K562 (cell line): ENCODE measurements at regions not wholly inside any gene's neighbourhood (a gene's known extent, or its start where the extent isn't known, plus 50 kb on each side); places are given as distances from the start of the nearest gene placed in this dataset.

ENCODE experiments used
- ATAC-seq: fragments of 200-7000 bp; cut with Tn5 transposase; 3 replicates; pipeline ENCODE4 v1.9.1; 2020; ENCODE audit warnings: moderate library complexity
- BruUV-seq: library from RNA; stranded (reverse); fragments of 400-500 nt; replicated peaks from 2 replicates; lab custom pipeline; 2021; lab: Mats Ljungman, UMichigan
- CTCF ChIA-PET: fragments of 300-600 bp; formaldehyde crosslinking; extraction: SDS; loops from one replicate; lab custom pipeline; 2021; ENCODE audit warnings: low intra/inter-chr PET ratio; lab: Yijun Ruan, JAX
- POLR2A ChIA-PET: fragments of 300-600, 350-650 bp; sonication (Branson Sonifier 250); formaldehyde crosslinking; extraction: SDS; loops from one replicate; lab custom pipeline; 2021; ENCODE audit warnings: antibody characterized with exemption, inconsistent platforms; lab: Yijun Ruan, JAX
- DNase-seq, 4 experiments: peaks; one replicate each; pipeline versions ENCODE4 v3.0.0 to v3.0.0-alpha.2; 2011 to 2018; ENCODE audit warnings: low spot score in 3 of 4, mixed read lengths in 3 of 4; ENCODE audit errors: extremely low read depth in 1 of 4
- FAIRE-seq: peaks from 2 replicates; lab custom pipeline; 2011; peaks lifted over from hg19 to GRCh38; lab: Jason Lieb, UNC
- H2AFZ ChIP-seq: 2 replicates; pipeline ENCODE4 v1.6.0; 2011; ENCODE audit warnings: low read depth, low read length, control low read depth, inconsistent platforms
- H3K27ac ChIP-seq: fragments of 200-600 bp; 3 replicates; pipeline ENCODE4 v1.8.0; 2011; ENCODE audit warnings: low read depth, mild to moderate bottlenecking, control low read depth, inconsistent platforms, low read length, moderate library complexity, mixed read lengths; ENCODE audit errors: extremely low read depth
- H3K27me3 ChIP-seq, 2 experiments: fragments of 300-600 bp in 1 of 2; 2 replicates in 1 of 2; 3 replicates in 1 of 2; pipeline versions ENCODE4 v1.6.0 to v1.8.0; 2011; ENCODE audit warnings: inconsistent platforms in 2 of 2, low read length in 2 of 2, mild to moderate bottlenecking in 1 of 2, mixed read lengths in 1 of 2, moderate library complexity in 1 of 2; ENCODE audit not compliant: control insufficient read depth in 2 of 2, insufficient read depth in 2 of 2
- H3K36me3 ChIP-seq: fragments of 300-600 bp; 3 replicates; pipeline ENCODE4 v1.8.0; 2011; ENCODE audit warnings: mild to moderate bottlenecking, low read length, inconsistent platforms; ENCODE audit not compliant: control insufficient read depth, insufficient read depth
- H3K4me1 ChIP-seq, 2 experiments: fragments of 200-600 bp in 1 of 2; replicated peaks in 1 of 2; 2 replicates in 1 of 2; 3 replicates in 1 of 2; pipeline versions ENCODE4 v1.5.1 to v1.8.0; 2011; ENCODE audit warnings: inconsistent platforms in 2 of 2, low read length in 2 of 2, mild to moderate bottlenecking in 1 of 2, mixed read lengths in 1 of 2, moderate library complexity in 1 of 2; ENCODE audit not compliant: control insufficient read depth in 2 of 2, insufficient read depth in 2 of 2
- H3K4me2 ChIP-seq: 2 replicates; pipeline ENCODE4 v1.6.1; 2011; ENCODE audit warnings: low read length, control low read depth, inconsistent platforms, mixed read lengths; ENCODE audit not compliant: insufficient read depth
- H3K4me3 ChIP-seq: fragments of 200-600 bp; sonication (generic), shearing (Covaris generic); 2 replicates; pipeline ENCODE4 v1.5.1; 2016; ENCODE audit warnings: control low read depth, inconsistent platforms
- H3K79me2 ChIP-seq: fragments of 200-600 bp; 3 replicates; pipeline ENCODE4 v1.8.0; 2011; ENCODE audit warnings: low read length, inconsistent platforms; ENCODE audit not compliant: control insufficient read depth, insufficient read depth
- H3K9ac ChIP-seq, 2 experiments: 2 replicates each; pipeline versions ENCODE4 v1.6.0 to v1.6.1; 2011; ENCODE audit warnings: low read depth in 2 of 2, low read length in 2 of 2, control low read depth in 1 of 2, inconsistent platforms in 1 of 2, mild to moderate bottlenecking in 1 of 2, mixed read lengths in 1 of 2; ENCODE audit not compliant: insufficient read depth in 1 of 2
- H3K9me1 ChIP-seq: one replicate; pipeline ENCODE4 v1.6.0; 2011; ENCODE audit warnings: inconsistent platforms, mild to moderate bottlenecking, low read length, moderate library complexity; ENCODE audit not compliant: control insufficient read depth, insufficient read depth
- H3K9me3 ChIP-seq: replicated peaks from 2 replicates; pipeline ENCODE4 v1.5.1; 2011; ENCODE audit warnings: low read depth, low read length, inconsistent platforms; ENCODE audit not compliant: control insufficient read depth, insufficient read depth
- H4K20me1 ChIP-seq: replicated peaks from 2 replicates; pipeline ENCODE4 v1.6.1; 2011; ENCODE audit warnings: low read length, inconsistent platforms, mixed read lengths; ENCODE audit not compliant: control insufficient read depth, insufficient read depth
- MXD1 ChIP-seq: fragments of 250-450 bp; sonication (Bioruptor Pico); IDR thresholded peaks from 2 replicates; pipeline ENCODE4 v1.8.0; 2021; ENCODE audit warnings: borderline replicate concordance, mild to moderate bottlenecking, moderate library complexity; ENCODE audit not compliant: poor library complexity, severe bottlenecking
- WGBS: fragments of 100-300 bp; shearing (Covaris generic); methylation state at CpG from one replicate; pipeline ENCODE4 v1.1.6; 2016; ENCODE audit warnings: low coverage, mixed read lengths; ENCODE audit not compliant: insufficient coverage; ENCODE audit errors: missing lambda C conversion rate; 5-methylcytosine and 5-hydroxymethylcytosine counted together
- in situ Hi-C: fragments of 300-500 bp; cut with MboI; formaldehyde crosslinking; loops from 4 replicates; pipeline ENCODE4 v1.15.0; 2018; ENCODE audit warnings: inconsistent platforms, mixed read lengths
- intact Hi-C: fragments of 100-400 bp; cut with micrococcal nuclease; formaldehyde crosslinking; loops from 2 replicates; pipeline ENCODE4 v1.14.2; 2022
- TF ChIP-seq, protein P1 (sequence below), 2 experiments: fragments of 450-650 bp; IDR thresholded peaks; 2 replicates each; pipeline ENCODE4 v1.6.1; 2016; ENCODE audit warnings: mild to moderate bottlenecking in 2 of 2, borderline replicate concordance in 1 of 2, low read depth in 1 of 2, moderate library complexity in 1 of 2

GRCh38 chr18:40546875-40547274 is 1408.2 kb upstream of the PIK3C3 start:
- intact Hi-C loops: no loop called here
- Histone ChIP-seq H3K4me3 (no peak overlapping the region), H3K36me3 (no peaks in the 10 kb centered on the region), H3K79me2 (no peaks in the 10 kb centered on the region), H3K27me3 (no peaks in the 10 kb centered on the region), H3K4me1 (no peaks in the 10 kb centered on the region), H3K4me2 (no peak overlapping the region), H3K27ac (no peak overlapping the region), H3K9me3 (no peaks in the 10 kb centered on the region; the same call in 1 of the 2 replicates), H3K9me1 (no peaks in the 10 kb centered on the region), H3K9ac (no peak overlapping the region), H2AFZ (no peak overlapping the region), H4K20me1 (no peaks in the 10 kb centered on the region)
- DNase-seq (no peak), FAIRE-seq (no peak), ATAC-seq (no peak)
- in situ Hi-C loops: no loop called here
- no TSS peak for BruUV-seq
- ChIA-PET POLR2A (no interaction called here), CTCF (no interaction called here)
- WGBS: 2% methylated on average over 3 of the region's 3 CpGs
- TF ChIP-seq MXD1 (CRISPR knock-in tag): no peak
- TF ChIP-seq, protein P1, sequence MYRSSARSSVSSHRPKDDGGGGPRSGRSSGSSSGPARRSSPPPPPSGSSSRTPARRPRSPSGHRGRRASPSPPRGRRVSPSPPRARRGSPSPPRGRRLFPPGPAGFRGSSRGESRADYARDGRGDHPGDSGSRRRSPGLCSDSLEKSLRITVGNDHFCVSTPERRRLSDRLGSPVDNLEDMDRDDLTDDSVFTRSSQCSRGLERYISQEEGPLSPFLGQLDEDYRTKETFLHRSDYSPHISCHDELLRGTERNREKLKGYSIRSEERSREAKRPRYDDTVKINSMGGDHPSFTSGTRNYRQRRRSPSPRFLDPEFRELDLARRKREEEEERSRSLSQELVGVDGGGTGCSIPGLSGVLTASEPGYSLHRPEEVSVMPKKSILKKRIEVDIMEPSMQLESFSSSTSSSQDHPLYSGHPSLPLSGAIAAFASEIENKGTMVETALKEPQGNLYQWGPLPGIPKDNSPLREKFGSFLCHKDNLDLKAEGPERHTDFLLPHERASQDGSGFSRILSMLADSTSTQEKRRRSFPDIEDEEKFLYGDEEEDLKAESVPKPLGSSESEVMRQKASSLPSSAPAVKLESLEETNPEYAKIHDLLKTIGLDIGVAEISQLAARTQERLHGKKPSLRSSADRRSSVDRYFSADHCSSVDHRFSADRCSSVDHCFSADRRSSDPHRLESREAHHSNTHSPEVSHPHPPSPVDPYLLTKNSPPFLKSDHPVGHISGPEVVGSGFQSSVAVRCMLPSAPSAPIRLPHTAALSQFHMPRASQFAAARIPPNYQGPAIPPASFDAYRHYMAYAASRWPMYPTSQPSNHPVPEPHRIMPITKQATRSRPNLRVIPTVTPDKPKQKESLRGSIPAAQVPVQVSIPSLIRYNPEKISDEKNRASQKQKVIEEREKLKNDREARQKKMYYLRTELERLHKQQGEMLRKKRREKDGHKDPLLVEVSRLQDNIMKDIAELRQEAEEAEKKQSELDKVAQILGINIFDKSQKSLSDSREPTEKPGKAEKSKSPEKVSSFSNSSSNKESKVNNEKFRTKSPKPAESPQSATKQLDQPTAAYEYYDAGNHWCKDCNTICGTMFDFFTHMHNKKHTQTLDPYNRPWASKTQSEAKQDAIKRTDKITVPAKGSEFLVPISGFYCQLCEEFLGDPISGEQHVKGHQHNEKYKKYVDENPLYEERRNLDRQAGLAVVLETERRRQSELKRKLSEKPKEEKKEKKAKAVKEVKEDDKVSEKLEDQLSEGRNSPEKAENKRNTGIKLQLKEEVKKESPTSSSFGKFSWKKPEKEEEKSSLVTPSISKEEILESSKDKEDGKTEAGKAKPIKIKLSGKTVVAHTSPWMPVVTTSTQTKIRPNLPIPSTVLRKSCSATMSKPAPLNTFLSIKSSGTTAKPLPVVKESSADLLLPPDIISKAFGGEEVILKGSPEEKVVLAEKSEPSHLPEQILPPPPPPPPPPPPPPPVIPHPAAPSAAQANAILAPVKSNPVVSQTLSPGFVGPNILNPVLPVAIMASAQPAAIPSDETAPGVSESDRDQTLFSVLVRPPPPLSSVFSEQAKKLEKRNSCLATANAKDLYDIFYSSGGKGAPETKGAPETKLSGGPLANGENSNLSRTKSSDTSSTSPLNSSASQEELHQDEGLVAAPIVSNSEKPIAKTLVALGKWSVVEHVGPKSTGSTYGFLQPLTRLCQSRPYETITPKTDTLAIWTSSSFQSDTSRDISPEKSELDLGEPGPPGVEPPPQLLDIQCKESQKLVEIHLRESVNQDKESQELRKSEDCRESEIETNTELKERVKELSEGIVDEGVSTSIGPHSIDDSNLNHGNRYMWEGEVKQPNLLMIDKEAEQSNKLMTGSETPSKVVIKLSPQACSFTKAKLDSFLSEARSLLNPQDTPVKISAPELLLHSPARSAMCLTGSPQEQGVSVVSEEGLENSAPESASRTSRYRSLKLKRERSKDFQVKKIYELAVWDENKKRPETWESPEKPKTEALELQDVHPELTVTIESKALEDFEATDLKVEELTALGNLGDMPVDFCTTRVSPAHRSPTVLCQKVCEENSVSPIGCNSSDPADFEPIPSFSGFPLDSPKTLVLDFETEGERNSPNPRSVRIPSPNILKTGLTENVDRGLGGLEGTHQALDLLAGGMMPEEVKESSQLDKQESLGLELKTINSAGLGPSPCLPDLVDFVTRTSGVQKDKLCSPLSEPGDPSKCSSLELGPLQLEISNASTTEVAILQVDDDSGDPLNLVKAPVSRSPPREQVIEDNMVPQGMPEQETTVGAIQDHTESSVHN (IDR thresholded peaks at IDR 0.05; ENCODE audit: borderline replicate concordance in 1 of 2, low read depth in 1 of 2): no peak
